ENCODE measurements at regions not wholly inside any gene's neighbourhood (a gene's known extent, or its start where the extent isn't known, plus 50 kb on each side); places are given as distances from the start of the nearest gene placed in this dataset.

- no peak for ATAC-seq
- DNase-seq: no peak
- TF ChIP-seq CTCF (IDR thresholded peaks at IDR 0.05 in 4 of 5, conservative IDR thresholded peaks at IDR 0.05 in 1 of 5): no peak
- TF ChIP-seq POLR2A (IDR thresholded peaks at IDR 0.05): no peak
- Histone ChIP-seq H3K36me3 (no peaks in the 10 kb centered on the region), H3K27me3 (no peaks in the 10 kb centered on the region), H3K27ac (no peak overlapping the region), H3K4me1 (no peaks in the 10 kb centered on the region), H3K9me3 (no peaks in the 10 kb centered on the region), H3K4me3 (no peak overlapping the region)
- in situ Hi-C loops (cut with MboI; ENCODE audit: low sequenced_read_pairs in 4 of 4): no loop called here
- intact Hi-C loops (cut with DNase I; ENCODE audit: low total_unique reads): no loop called here
These were observed 492.7 kb downstream of the NTRK3 start for GRCh38 chr15:87763837-87764236.

- ATAC-seq: peak; percentile 12 to 53
- Histone ChIP-seq H3K36me3 (no peaks in the 10 kb centered on the region), H3K27ac (no peak overlapping the region)
These were observed 494.6 kb downstream of the NTRK3 start for GRCh38 chr15:87761736-87762509.

GRCh38 chr15:87760547-87761314 lies 495.8 kb downstream of the NTRK3 start:
- DNase-seq: no peak
- in situ Hi-C loops (cut with MboI; ENCODE audit: low sequenced_read_pairs in 4 of 4) (no loop called here), intact Hi-C loops (cut with DNase I; ENCODE audit: low total_unique reads) (no loop called here)
- TF ChIP-seq POLR2A (IDR thresholded peaks at IDR 0.05) (no peak), CTCF (IDR thresholded peaks at IDR 0.05 in 4 of 5, conservative IDR thresholded peaks at IDR 0.05 in 1 of 5) (no peak)
- H3K4me1 ChIP-seq: no peaks in the 10 kb centered on the region
- ATAC-seq: no peak
- no peaks in the 10 kb centered on the region for H3K36me3 ChIP-seq
- no peak overlapping the region for H3K27ac ChIP-seq
- H3K9me3 ChIP-seq: no peaks in the 10 kb centered on the region
- no peak overlapping the region for H3K4me3 ChIP-seq
- no peaks in the 10 kb centered on the region for H3K27me3 ChIP-seq

More at GRCh38 chr15:87761736-87762509, 494.6 kb downstream of the NTRK3 start:
- H3K4me1 ChIP-seq: no peaks in the 10 kb centered on the region
- no peaks in the 10 kb centered on the region for H3K27me3 ChIP-seq
- in situ Hi-C loops (cut with MboI; ENCODE audit: low sequenced_read_pairs in 4 of 4) (no loop called here), intact Hi-C loops (cut with DNase I; ENCODE audit: low total_unique reads) (no loop called here)
- no peak overlapping the region for H3K4me3 ChIP-seq
- H3K9me3 ChIP-seq: no peaks in the 10 kb centered on the region
- no peak for DNase-seq
- no peak for TF ChIP-seq CTCF (IDR thresholded peaks at IDR 0.05 in 4 of 5, conservative IDR thresholded peaks at IDR 0.05 in 1 of 5)
- TF ChIP-seq POLR2A (IDR thresholded peaks at IDR 0.05): no peak

- ATAC-seq: no peak
These were observed 497.6 kb downstream of the NTRK3 start for GRCh38 chr15:87758794-87759418.

More at GRCh38 chr15:87758794-87759418, 497.6 kb downstream of the NTRK3 start:
- Histone ChIP-seq H3K36me3 (no peaks in the 10 kb centered on the region), H3K27ac (no peak overlapping the region), H3K4me1 (no peaks in the 10 kb centered on the region), H3K27me3 (no peaks in the 10 kb centered on the region), H3K9me3 (no peaks in the 10 kb centered on the region), H3K4me3 (no peak overlapping the region)
- no peak for DNase-seq
- intact Hi-C loops (cut with DNase I; ENCODE audit: low total_unique reads) (no loop called here), in situ Hi-C loops (cut with MboI; ENCODE audit: low sequenced_read_pairs in 4 of 4) (no loop called here)
- TF ChIP-seq POLR2A (IDR thresholded peaks at IDR 0.05) (no peak), CTCF (IDR thresholded peaks at IDR 0.05 in 4 of 5, conservative IDR thresholded peaks at IDR 0.05 in 1 of 5) (no peak)
